A673 (cell line): ENCODE measurements at regions not wholly inside any gene's neighbourhood (a gene's known extent, or its start where the extent isn't known, plus 50 kb on each side); places are given as distances from the start of the nearest gene placed in this dataset.
"Not testable (repeated sequence)": the region's sequence is repeated elsewhere in the genome, so short reads cannot be mapped to it uniquely, and the experiment has no call there.

Experiments
- CTCF ChIP-seq: fragments of 300-800, 200-600 bp; sonication (generic); conservative IDR thresholded peaks from 2 replicates; pipeline ENCODE4 v1.5.1; 2017; ENCODE audit warnings: low read depth, mild to moderate bottlenecking, antibody characterized with exemption, low read length, moderate library complexity, mixed read lengths
- EZH2 ChIP-seq: fragments of 200-600 bp; sonication (generic); IDR thresholded peaks from 2 replicates; pipeline ENCODE4 v1.6.1; 2017; ENCODE audit warnings: borderline replicate concordance, low read depth, mild to moderate bottlenecking, mixed read lengths, antibody characterized with exemption, low read length; ENCODE audit not compliant: poor library complexity, severe bottlenecking

- not testable (repeated sequence) for TF ChIP-seq CTCF, EZH2
Observed at GRCh38 chr14:82814339-82814738, 1280.7 kb upstream of the SEL1L start.
